ENCODE measurements at regions not wholly inside any gene's neighbourhood (a gene's known extent, or its start where the extent isn't known, plus 50 kb on each side); places are given as distances from the start of the nearest gene placed in this dataset.
A peak's percentile ranks its signal among the peaks of the same experiment; 100 is the strongest.

DNA sequence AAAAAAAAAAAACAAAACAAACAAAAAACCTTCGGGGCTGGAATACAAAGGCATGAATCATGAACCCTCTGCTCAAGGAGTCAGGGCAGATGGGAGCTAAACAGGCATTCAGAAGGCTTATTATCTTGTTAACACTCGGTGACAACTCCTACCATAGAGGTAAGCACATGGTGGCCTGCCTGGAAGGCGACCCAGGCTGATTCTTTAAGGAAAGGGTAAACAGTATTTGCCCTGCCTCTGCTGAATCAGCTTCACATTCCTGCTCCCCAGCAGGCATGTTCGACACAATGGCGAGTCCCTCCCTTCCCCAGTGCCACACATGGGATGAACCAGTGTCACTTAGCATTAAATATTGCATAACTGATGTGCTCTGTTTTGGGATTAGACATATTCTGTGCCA, 191.9 kb downstream of the ARL4C start:
- TF ChIP-seq, protein P1, sequence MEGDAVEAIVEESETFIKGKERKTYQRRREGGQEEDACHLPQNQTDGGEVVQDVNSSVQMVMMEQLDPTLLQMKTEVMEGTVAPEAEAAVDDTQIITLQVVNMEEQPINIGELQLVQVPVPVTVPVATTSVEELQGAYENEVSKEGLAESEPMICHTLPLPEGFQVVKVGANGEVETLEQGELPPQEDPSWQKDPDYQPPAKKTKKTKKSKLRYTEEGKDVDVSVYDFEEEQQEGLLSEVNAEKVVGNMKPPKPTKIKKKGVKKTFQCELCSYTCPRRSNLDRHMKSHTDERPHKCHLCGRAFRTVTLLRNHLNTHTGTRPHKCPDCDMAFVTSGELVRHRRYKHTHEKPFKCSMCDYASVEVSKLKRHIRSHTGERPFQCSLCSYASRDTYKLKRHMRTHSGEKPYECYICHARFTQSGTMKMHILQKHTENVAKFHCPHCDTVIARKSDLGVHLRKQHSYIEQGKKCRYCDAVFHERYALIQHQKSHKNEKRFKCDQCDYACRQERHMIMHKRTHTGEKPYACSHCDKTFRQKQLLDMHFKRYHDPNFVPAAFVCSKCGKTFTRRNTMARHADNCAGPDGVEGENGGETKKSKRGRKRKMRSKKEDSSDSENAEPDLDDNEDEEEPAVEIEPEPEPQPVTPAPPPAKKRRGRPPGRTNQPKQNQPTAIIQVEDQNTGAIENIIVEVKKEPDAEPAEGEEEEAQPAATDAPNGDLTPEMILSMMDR (conservative IDR thresholded peaks at IDR 0.05), result no peak
- no CpG with 5 or more reads among the region's 5 CpGs for WGBS (ENCODE audit: extremely low coverage, insufficient read length, low lambda C conversion rate)
- no peaks in the 10 kb centered on the region for H4K20me1 ChIP-seq (ENCODE audit: control insufficient read depth, insufficient read depth, insufficient read length)
- no peak overlapping the region for H4K8ac ChIP-seq (replicated peaks; ENCODE audit: insufficient read length, low read depth, low read length)
- no peak overlapping the region for H3K9ac ChIP-seq (ENCODE audit: extremely low read depth, insufficient read length, low read length)
- no peak overlapping the region for H3K23ac ChIP-seq (ENCODE audit: insufficient read length, low read depth, low read length)
- H3K79me2 ChIP-seq (ENCODE audit: insufficient read depth, low read length), result no peaks in the 10 kb centered on the region
- Mint-ChIP-seq H3K4me3 (no peak overlapping the region; a peak in 1 of 5 replicates), H3K36me3 (ENCODE audit: insufficient read depth in 1 of 3, low read depth in 3 of 3) (peaks cover 0 to 4% (median 0%) of the 10 kb centered on the region in 3 experiments; a peak in 2 of 7 replicates), H3K27me3 (ENCODE audit: low read depth) (peaks cover 3% of the 10 kb centered on the region), H3K4me1 (peaks cover 22 to 39% of the 10 kb centered on the region in 2 experiments), H3K27ac (peak overlapping the region in 2 of 3 experiments; percentile 71 to 84; a peak in 3 of 7 replicates), H3K9me3 (peaks cover 0 to 4% of the 10 kb centered on the region in 2 experiments; a peak in 2 of 5 replicates)
- H2AFZ ChIP-seq (ENCODE audit: low read length), result no peak overlapping the region
- peaks cover 2% of the 10 kb centered on the region; the same call in 1 of the 2 replicates for H3K4me1 ChIP-seq (ENCODE audit: insufficient read depth, low read length)
- DNase-seq, result peak; percentile 66
- H4K91ac ChIP-seq (ENCODE audit: insufficient read length, low read depth, low read length), result no peak overlapping the region
- H3K4ac ChIP-seq (ENCODE audit: low read depth, low read length), result no peak overlapping the region
- no peak overlapping the region for H2BK12ac ChIP-seq (ENCODE audit: insufficient read length, low read depth, low read length)
- H3T11ph ChIP-seq (ENCODE audit: low read length), result no peak overlapping the region
- H3K18ac ChIP-seq (ENCODE audit: insufficient read length, low read depth, low read length), result no peak overlapping the region
- H3K23me2 ChIP-seq (ENCODE audit: insufficient read length, low read depth, low read length, poor library complexity, severe bottlenecking), result no peaks in the 10 kb centered on the region
- no peak overlapping the region for H3K14ac ChIP-seq (ENCODE audit: insufficient read depth, low read length)
- H2AK5ac ChIP-seq (ENCODE audit: insufficient read length, low read length), result no peak overlapping the region
- H3K27me3 ChIP-seq (ENCODE audit: insufficient read depth, low read length), result no peaks in the 10 kb centered on the region
- H3K9me3 ChIP-seq (ENCODE audit: control insufficient read depth, low read depth, low read length), result no peaks in the 10 kb centered on the region
- no peak overlapping the region for H2BK5ac ChIP-seq (ENCODE audit: insufficient read length, low read length)
- no peak overlapping the region for H4K5ac ChIP-seq (ENCODE audit: insufficient read length, low read depth, low read length)
- H3K56ac ChIP-seq (ENCODE audit: insufficient read length, low read depth, low read length), result no peak overlapping the region
- no peaks in the 10 kb centered on the region for H3K79me1 ChIP-seq (ENCODE audit: insufficient read depth, low read depth, low read length, poor library complexity, severe bottlenecking)
- H2BK120ac ChIP-seq (ENCODE audit: low read depth, low read length, poor library complexity, severe bottlenecking), result no peak overlapping the region
- H3K4me2 ChIP-seq (ENCODE audit: insufficient read depth, insufficient read length, low read length), result no peak overlapping the region
- H3K27ac ChIP-seq (ENCODE audit: insufficient read length, low read depth, low read length), result no peak overlapping the region
- no peak overlapping the region for H2BK20ac ChIP-seq (ENCODE audit: low read depth, low read length, poor library complexity, severe bottlenecking)
- H2BK15ac ChIP-seq (ENCODE audit: low read depth, low read length), result no peak overlapping the region

All from H9 (cell line).